Stimulated activated CD8-positive, alpha-beta memory T cell treated with anti-CD3 and anti-CD28 coated beads, Interleukin-7, amount 100 ng/mL, for 48 hours (primary cell): ENCODE measurements at regions not wholly inside any gene's neighbourhood (a gene's known extent, or its start where the extent isn't known, plus 50 kb on each side); places are given as distances from the start of the nearest gene placed in this dataset.

Experiments
- DNase-seq, 2 donors: peaks; one replicate each; pipeline ENCODE4 v3.0.0-alpha.2; 2020; ENCODE audit warnings: low read depth in 1 of 2; ENCODE audit errors: extremely low read depth in 1 of 2

- DNase-seq, result no peak
These were observed 212.4 kb downstream of the HSD17B3 start for GRCh38 chr9:96089452-96090085.

DNA sequence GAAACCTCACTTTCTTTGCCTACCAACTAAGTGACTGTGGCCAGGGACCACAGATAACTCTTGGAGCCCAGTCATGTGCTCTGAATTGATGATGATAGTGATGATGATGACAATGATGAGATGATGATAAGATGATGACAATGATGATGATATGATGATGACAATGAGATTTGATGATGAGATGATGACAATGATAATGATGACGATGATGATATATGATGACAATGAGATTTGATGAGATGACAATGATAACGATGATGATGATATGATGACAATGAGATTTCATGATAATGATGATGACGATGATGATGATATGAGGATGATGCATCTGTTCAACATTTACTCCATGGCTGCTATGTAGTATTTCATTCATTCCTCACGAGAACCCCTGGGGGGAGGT is 213.0 kb downstream of the ERCC6L2 start:
- DNase-seq, result no peak

DNA sequence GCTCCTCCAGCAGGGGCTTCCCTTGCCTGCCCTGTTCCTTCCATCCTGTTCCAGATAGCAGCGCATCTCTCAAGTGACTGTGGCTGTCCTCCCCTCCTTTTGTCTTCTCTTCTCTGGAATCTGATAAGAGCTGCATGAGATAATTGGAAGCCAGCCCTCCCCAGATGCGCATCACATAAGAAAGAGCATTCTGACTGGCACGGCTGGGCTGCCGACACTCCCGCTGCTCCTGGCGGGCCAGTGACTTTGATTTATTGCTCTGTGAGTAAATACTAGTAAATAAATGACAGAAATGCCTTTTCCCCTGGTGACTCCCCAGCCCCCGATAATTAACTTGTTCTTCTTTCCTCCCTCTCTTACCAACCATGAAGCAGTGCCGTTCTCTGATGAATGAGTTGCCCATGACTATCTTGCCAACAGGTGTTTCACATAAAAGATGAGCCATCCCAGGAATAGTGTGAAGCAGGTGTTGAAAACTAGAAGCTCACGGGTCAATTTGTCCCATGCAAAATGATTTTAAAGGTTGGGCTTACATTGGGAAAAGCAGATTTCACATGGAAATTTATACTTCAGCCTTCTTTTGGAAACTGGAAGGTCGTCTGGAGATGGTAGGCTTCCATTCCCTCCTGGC is 212.3 kb downstream of the ERCC6L2 start:
- DNase-seq, result no peak

DNA sequence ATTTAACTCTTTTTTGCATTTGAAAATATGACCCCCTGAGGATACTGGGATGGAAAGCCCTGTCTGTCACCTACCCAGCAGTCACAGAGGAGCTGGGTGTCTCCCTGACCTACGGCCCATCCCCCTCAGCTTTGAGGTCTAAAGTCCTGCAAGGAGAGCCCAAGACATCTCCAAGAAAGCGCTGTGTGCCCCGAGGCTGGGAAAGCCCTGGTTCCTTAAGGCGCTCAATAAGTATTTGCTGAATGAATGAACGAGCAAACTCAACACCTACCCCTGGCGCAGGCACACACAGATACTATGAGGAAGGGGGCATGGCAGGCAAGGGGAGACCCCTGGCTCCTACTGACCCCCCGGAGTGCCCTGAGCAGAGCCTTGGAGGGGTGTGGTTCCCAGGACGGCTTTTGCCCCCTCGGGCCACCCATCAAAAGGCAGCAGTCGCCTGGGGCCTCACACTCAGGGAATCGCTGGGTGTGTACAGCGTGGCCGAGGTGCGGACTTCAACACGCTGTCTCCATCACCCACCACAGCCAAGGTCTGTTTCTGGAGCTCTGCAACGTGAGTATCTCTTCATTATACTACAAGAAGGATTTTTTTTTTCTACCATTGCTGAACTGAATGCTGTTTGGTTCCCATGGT is 211.6 kb downstream of the ERCC6L2 start:
- DNase-seq, result no peak

DNA sequence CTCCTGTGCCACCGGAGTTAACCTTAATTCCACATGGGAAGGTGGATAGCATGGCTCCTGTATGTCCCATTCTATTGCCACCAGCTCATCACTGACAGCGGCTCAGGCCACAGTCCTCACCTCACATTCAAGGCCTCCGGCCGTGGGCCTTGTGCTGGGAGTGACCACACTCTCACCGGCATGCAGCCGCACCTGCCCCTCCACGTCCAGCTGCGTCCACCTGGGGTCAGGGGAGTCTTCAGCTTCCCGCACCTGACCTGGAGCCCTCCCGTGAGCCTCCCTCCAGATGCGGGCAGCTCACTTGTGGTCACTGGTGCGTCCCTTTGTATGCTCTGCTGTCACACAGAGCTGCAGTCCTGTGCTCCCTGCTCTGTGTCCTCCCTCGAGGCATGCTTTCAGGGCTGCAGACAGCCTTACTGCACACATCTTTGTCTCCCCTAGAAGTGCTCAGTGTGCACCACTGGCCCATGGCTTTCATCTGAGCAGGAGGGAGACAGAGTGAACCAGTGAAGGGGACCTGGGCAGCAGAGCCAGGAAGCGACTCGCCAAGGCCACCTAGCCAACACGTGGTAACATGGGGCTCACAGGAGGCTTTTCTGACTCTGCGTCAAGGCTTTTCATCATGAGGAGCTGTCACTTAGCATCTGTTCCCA is 210.1 kb downstream of the ERCC6L2 start:
- DNase-seq, result no peak

DNA sequence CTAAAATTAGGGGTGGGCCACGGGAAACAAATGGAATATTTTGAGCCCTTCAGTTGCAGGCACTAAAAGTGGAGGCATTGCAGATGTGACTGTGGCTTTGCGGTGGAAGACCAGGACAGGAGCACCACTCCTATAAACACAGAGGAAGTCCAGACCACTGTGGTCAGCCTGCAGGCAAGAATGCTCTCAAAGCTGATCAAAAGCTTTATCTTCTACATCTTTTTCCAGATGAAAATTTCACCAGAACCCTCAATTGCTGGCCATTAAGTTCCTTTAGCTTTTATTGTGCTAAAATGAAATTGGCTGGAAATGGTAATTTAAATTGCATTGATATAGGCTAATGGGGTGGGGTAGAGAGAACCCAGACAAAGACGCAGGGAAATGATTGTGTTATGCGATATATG is 208.8 kb downstream of the ERCC6L2 start:
- DNase-seq, result no peak

DNA sequence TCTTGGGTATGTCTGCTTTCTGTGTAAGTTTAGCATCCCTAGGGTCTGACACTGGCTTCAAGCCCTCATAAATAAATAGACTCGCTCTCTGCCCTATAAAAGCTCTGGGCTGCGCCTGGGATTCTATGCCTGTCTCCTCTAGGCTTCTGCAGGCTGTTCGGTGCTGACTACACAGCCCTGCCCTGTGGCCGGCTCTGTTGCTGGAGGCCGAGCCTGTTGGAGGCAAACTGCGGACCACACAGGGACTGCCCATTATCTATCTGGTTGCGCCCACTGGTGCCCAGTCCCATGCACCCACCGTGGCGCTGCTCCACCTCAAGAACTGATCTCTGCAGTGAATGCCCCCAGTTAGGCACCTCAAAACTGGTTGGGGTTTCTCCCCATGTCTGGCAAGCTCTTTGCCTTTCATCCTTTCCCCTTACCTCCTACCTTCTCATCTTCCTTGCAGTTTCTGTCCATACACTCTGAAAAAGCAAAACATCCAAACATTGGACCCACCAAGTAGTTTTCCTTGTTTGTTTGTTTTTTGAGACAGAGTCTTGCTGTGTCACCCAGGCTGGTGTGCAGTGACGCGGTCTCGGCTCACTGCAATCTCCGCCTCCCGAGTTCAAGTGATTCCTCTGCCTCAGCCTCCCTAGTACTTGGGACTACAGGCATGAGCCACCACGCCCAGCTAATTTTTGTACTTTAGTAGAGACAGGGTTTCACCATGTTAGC is 207.2 kb downstream of the ERCC6L2 start:
- DNase-seq, result no peak

DNA sequence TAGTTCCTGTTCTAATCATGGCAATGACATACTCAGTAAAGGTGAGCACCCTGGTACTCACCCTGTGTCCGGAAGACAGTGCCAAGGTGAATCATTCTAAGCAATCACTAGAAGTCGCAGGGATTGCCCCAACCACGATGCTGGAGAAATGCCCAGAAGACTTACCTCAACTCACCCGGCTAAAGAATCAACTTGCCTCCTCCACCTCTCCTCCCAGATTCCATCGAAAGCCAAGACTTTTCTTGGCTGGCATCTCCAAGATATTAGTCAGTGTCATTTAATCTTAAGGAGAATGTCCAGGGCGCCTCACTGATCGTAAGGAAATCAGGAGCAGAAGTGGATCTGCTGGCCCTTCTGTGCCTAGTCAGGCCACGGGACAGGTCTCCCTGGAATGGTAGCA is 204.9 kb downstream of the ERCC6L2 start:
- DNase-seq, result no peak

DNA sequence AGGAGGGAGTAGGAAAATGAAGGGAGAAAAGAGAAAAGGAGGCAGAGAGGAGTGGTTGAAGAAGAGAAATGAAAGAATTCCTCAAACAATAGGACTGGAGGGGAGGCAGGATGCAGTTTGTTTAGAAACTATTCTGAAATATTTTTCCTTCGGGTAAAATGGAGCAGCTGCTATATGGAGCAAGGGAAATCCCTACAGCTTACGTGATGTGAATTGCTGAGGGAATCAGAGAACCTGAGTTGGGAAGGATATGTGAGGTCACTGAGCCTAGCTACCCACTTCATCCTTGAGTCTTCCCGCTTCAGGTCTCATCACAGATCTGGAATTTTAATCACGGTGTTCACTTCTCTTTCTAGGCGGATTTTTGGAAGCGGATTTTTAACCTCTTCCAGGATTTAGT is 204.3 kb downstream of the ERCC6L2 start:
- DNase-seq, result no peak

DNA sequence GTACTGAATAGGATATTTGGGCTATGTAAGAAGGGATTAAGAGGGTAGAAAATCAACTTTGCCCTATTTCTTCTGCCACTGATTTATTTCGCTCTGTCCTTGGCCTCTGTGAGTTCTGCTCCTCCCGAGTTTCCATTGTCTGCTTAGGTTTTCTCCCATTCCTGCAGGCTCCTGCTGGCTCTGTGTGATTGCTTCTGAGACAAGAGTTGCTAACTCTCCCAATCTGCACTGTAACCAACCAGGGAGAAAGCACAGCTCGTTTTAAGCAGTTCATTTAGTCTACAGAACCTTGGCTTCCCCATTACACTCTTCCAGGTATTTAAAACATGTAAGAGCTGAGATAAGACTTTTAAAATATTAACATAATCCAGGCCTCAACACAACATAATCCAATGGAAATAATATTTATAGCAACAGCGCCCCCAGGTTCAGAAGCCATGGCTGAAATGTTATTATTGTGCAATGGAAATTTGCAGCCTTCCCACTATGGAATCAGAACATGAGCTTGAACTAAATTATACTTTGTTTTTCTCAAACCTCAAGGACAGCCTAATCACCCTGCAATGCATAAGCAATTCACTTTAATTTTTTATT is 203.5 kb downstream of the ERCC6L2 start:
- DNase-seq, result no peak

- DNase-seq, result no peak
These were observed 200.3 kb downstream of the ERCC6L2 start for GRCh38 chr9:96075757-96076156.

- DNase-seq, result no peak
These were observed 199.6 kb downstream of the ERCC6L2 start for GRCh38 chr9:96075111-96075510.

DNA sequence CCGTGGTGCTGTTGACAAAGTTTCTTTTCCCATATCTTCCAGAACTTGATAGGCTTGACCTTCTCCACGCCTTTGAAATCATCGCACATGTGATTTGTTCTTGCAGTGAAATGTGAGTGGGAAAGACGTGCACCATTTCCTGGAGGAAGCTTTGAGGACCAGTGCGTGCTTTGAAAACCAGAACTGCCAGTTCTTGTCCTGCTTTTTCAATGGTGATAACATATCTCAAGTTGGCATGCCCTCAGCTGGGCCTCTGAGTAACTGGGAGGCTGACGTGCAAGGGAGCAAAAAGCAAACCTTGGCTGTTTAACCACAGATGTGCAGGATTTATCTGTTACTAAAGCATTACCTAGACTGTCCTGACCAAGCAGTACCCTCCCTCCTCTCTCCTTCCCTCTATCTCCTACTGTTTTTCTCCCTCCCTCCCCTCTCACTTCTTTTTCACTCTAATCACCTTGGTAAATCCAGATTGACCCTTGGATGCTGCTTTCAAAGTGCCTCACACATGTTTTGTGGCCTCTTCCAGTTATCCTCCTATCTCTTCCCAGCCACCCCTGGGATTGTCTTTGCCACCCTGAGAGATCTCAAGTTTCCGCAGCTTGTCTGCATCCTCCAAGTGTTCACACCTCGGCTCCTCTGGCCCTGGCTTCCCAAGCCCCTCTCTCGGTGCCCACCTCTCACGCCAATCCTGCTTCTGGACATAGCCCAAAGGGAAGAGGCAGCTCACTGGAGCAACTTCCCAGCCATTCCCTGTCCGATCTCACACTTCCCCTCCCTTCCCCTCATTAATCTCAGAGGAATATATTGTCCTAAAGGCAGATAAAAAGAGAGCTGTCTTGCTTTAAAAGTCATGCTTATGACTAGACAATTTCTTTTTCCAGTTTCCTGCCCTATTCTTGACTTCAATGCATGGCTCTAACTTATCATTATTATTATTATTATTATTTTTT is 198.3 kb downstream of the ERCC6L2 start:
- DNase-seq, result no peak

- no peak for DNase-seq
These were observed 197.4 kb downstream of the ERCC6L2 start for GRCh38 chr9:96072930-96073329.

DNA sequence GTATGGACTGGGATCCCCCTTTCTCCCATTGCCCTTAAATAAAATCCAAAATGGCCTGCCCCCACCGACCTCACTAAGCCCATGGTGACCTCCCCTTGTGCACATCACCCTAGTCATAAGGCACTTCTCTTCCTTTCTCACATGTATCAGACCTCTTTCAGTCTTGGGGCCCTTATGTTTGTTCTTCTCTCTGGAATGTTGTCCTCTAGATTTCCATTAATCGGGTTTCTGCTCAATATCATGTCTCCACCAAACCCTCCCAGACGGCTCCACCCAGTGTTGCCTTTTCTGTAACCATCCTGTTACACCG is 196.3 kb downstream of the ERCC6L2 start:
- no peak for DNase-seq

DNA sequence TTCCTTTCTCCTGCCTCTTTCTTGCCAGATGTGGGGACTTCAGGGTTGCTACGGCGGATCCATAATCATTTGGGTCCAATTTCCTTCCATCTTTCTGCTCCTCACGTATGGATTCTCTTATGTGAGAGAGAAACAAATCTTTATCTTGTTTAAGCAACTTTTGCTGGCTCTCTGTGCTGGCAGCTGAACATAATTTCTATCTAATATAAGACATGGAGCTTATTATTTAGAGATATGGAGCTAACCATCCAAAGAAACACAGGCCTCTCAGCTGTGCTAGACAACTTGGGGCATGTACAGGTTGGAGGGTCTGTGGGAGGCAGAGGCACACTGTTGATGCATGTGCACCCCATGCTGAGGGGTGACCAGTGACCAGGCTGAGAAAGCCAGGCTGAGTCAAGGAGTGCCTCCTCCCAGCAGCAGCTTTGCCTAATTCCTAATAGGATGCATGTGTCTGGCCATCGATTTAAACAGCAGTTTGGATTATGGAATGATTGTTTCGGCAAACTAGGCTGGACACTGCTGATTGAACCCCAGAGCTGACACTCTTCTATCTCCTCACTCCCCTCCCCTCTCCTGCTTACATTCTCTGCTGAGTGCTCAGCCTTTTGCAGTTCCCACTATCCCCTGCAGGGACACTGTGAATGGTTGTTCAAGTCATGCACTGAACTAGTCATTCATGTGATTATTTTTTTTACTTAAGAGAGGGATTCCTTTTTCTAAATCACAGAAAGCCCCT is 195.8 kb downstream of the ERCC6L2 start:
- DNase-seq, result no peak

GRCh38 chr9:96069629-96070220 is 194.2 kb downstream of the ERCC6L2 start:
- no peak for DNase-seq

- DNase-seq, result no peak
These were observed 193.0 kb downstream of the ERCC6L2 start for GRCh38 chr9:96068511-96068910.

- no peak for DNase-seq
These were observed 192.1 kb downstream of the ERCC6L2 start for GRCh38 chr9:96067600-96067999.
